Choroid plexus epithelial cell (primary cell): ENCODE measurements at regions not wholly inside any gene's neighbourhood (a gene's known extent, or its start where the extent isn't known, plus 50 kb on each side); places are given as distances from the start of the nearest gene placed in this dataset.
"Not testable (repeated sequence)": the region's sequence is repeated elsewhere in the genome, so short reads cannot be mapped to it uniquely, and the experiment has no call there.

Source experiments
- DNase-seq: peaks from one replicate; pipeline ENCODE4 v3.0.0-alpha.2; 2010; ENCODE audit warnings: low read depth
- H3K4me3 ChIP-seq: 2 replicates; pipeline ENCODE4 v1.5.1; 2011; ENCODE audit warnings: low read depth, mild to moderate bottlenecking, control low read depth, low read length, moderate library complexity
- TF ChIP-seq, protein P1 (sequence below): conservative IDR thresholded peaks from 2 replicates; pipeline ENCODE4 v1.5.1; 2011; ENCODE audit warnings: low read depth, mild to moderate bottlenecking, control low read depth, inconsistent platforms, low read length, moderate library complexity

GRCh38 chr6:166253778-166254204, 54.4 kb downstream of the PRR18 start:
- peak; percentile 6 for DNase-seq
- TF ChIP-seq, protein P1, sequence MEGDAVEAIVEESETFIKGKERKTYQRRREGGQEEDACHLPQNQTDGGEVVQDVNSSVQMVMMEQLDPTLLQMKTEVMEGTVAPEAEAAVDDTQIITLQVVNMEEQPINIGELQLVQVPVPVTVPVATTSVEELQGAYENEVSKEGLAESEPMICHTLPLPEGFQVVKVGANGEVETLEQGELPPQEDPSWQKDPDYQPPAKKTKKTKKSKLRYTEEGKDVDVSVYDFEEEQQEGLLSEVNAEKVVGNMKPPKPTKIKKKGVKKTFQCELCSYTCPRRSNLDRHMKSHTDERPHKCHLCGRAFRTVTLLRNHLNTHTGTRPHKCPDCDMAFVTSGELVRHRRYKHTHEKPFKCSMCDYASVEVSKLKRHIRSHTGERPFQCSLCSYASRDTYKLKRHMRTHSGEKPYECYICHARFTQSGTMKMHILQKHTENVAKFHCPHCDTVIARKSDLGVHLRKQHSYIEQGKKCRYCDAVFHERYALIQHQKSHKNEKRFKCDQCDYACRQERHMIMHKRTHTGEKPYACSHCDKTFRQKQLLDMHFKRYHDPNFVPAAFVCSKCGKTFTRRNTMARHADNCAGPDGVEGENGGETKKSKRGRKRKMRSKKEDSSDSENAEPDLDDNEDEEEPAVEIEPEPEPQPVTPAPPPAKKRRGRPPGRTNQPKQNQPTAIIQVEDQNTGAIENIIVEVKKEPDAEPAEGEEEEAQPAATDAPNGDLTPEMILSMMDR: no peak
- no peak overlapping the region for H3K4me3 ChIP-seq

DNA sequence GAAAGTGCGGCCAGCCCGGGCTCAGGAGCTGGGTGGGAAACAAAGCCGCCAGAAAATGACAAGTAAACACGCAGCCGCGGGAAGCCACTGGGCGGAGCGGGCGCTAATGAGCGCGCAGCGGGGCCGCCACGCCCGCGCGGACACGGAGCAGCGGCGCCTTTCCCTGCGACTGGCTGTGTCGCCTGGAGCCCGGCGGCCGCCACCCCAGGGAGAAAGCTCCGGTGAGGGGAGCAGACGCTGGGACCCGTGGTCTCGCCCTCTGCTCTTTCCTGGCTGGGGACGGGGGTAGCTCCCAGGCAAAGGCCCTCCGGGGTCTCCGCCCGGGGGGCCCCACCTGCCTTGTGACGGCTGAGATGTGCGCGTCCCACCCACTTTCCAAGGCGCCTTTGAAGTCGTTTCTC, 54.9 kb downstream of the PRR18 start:
- peak overlapping the region; percentile 34 for H3K4me3 ChIP-seq
- TF ChIP-seq, protein P1: no peak
- DNase-seq: no peak

GRCh38 chr6:166252601-166253000, 55.6 kb downstream of the PRR18 start:
- no peak overlapping the region for H3K4me3 ChIP-seq
- no peak for DNase-seq
- TF ChIP-seq, protein P1: no peak

- DNase-seq: no peak
- TF ChIP-seq, protein P1: no peak
- H3K4me3 ChIP-seq: no peak overlapping the region
Measured at GRCh38 chr6:166251655-166252054, 56.5 kb downstream of the PRR18 start.

DNA sequence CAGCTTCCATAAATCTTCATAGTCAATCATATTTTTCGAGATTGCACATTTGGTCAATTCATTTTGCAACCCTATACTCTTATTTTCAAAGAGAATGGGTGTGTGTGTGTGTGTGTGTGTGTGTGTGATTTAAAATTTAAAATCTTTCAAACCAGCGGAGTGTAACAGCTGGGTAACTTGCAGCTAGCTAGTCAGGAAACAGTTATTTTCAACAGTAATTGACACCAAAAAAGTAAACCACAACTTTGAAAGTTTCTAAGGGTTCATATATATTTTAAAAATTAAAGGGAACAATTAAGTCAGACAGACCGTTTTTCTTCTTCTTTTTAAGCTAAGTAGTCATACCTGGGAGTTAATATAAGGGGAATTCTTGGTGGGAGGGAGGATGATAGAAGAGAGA, 57.0 kb downstream of the PRR18 start:
- DNase-seq: no peak
- H3K4me3 ChIP-seq: no peak overlapping the region
- TF ChIP-seq, protein P1: no peak

DNA sequence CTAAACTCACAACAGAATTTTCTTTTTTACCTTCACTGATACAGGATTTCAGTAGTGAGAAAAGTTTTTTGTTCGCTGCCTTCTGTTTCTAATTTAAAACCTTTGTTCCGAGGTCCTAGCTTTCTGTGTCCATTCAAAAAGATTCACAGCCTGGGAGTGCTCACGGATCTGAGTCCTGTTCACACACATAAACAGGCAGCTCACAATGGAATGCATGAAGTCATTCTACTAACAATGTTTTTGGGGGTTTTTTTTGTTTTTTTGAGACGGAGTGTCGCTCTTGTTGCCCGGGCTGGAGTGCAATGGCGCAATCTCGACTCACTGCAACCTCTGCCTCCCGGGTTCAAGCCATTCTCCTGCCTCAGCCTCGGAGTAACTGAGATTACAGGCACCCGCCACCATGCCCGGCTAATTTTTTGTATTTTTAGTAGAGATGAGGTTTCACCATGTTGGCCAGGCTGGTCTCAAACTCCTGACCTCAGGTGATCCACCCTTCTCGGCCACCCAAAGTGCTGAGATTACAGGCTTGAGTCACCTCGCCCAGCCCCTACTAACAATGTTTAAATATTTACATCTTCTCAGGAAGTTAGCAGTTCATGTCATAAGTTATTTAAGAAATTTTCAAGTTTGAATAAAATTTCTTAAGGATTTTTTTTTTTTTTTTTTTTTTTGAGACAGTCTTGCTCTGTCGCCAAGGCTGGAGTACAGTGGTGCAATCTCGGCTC, 59.0 kb downstream of the PRR18 start:
- H3K4me3 ChIP-seq: not testable (repeated sequence)
- DNase-seq: peak; percentile 18

DNA sequence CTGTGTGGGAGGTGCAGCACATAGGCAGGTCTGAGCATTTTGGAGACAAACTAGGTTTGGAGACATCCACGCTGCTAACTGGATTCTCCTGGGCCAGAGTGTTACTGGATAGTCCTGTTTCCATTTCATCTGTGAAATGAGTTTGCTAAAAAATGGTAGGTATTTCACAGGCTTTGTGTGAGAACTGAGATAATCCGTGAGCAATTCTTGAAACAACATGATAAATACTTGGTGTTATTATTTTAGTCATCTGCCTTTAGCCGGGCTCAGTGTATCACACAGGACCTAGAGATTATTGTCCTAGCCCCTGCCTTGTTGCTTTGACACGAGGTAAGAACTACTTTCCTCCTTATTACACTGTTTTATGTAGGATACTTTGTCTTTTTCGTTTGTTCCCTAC, 63.0 kb downstream of the PRR18 start:
- no peak overlapping the region for H3K4me3 ChIP-seq
- TF ChIP-seq, protein P1: no peak
- DNase-seq: no peak
